ENCODE measurements at regions not wholly inside any gene's neighbourhood (a gene's known extent, or its start where the extent isn't known, plus 50 kb on each side); places are given as distances from the start of the nearest gene placed in this dataset.

DNA sequence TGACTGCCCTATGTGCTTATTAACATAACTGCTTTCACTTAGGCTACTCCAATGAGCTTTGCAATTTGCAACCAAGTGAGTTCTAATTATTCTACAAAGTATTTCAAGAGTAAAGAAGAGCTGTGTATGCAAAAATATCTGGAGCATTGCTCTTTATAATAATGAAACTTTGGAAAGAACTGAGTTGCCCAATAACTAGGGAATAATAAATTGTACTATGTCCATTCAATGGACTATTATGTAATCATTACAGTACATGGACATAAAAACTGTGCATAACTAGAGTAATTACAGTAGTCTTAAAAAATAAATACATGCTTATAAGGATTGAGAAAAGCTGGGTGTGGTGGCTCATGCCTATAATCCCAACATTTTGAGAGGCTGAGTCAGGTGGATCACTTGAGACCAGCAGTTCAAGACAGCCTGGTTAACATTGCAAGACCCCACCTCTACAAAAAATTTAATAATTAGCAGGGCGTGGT, 70.3 kb upstream of the JAK1 start:
- H3K27me3 ChIP-seq = no peaks in the 10 kb centered on the region
- no peak overlapping the region for H3K9ac ChIP-seq
- no peak overlapping the region for H3K4me2 ChIP-seq
- H3K79me2 ChIP-seq (ENCODE audit: low read depth) = no peaks in the 10 kb centered on the region
- H2AFZ ChIP-seq (replicated peaks) = no peak overlapping the region
- Mint-ChIP-seq H3K4me1 (peaks cover 3% of the 10 kb centered on the region), H3K9me3 (no peaks in the 10 kb centered on the region), H3K27ac (no peak overlapping the region), H3K4me3 (no peak overlapping the region), H3K27me3 (ENCODE audit: insufficient read depth, low read depth) (no peaks in the 10 kb centered on the region), H3K36me3 (no peaks in the 10 kb centered on the region)
- H3K4me1 ChIP-seq = no peaks in the 10 kb centered on the region
- H3K36me3 ChIP-seq = no peaks in the 10 kb centered on the region
- no peak for TF ChIP-seq EZH2phosphoT487 (IDR thresholded peaks at IDR 0.05)
- TF ChIP-seq EZH2 (IDR thresholded peaks at IDR 0.05) = no peak
- TF ChIP-seq, protein P1, sequence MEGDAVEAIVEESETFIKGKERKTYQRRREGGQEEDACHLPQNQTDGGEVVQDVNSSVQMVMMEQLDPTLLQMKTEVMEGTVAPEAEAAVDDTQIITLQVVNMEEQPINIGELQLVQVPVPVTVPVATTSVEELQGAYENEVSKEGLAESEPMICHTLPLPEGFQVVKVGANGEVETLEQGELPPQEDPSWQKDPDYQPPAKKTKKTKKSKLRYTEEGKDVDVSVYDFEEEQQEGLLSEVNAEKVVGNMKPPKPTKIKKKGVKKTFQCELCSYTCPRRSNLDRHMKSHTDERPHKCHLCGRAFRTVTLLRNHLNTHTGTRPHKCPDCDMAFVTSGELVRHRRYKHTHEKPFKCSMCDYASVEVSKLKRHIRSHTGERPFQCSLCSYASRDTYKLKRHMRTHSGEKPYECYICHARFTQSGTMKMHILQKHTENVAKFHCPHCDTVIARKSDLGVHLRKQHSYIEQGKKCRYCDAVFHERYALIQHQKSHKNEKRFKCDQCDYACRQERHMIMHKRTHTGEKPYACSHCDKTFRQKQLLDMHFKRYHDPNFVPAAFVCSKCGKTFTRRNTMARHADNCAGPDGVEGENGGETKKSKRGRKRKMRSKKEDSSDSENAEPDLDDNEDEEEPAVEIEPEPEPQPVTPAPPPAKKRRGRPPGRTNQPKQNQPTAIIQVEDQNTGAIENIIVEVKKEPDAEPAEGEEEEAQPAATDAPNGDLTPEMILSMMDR (IDR thresholded peaks at IDR 0.05) = no peak
- H3K27ac ChIP-seq = no peak overlapping the region
- no peaks in the 10 kb centered on the region for H4K20me1 ChIP-seq (ENCODE audit: low read depth)
- DNase-seq (ENCODE audit: low spot score) = no peak
- H3F3A ChIP-seq (ENCODE audit: low read depth) = no peaks in the 10 kb centered on the region
- no peaks in the 10 kb centered on the region for H3K9me3 ChIP-seq (ENCODE audit: low read depth)
- no peak overlapping the region for H3K4me3 ChIP-seq

DNA sequence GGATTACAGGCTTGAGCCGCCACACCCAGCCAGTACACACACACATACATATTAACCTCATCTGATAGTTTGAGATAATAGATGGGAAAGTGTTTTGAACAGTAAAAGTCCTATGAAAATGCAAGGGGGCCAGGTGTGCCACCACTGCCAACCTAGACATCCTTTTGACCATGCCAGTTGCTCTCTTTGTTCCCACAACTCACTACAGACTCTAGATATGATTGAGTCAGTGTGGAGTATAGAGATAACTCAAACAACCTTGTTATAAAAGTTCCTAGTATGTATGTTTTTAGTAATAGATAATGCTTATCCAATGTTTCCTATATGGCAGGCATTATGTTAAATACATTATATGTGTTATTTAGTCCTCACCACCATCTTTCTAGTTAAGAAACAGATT, 72.7 kb upstream of the JAK1 start:
- H3K4me3 ChIP-seq = no peak overlapping the region
- H2AFZ ChIP-seq (replicated peaks) = no peak overlapping the region
- Mint-ChIP-seq H3K36me3 (no peaks in the 10 kb centered on the region), H3K4me3 (no peak overlapping the region), H3K27me3 (ENCODE audit: insufficient read depth, low read depth) (no peaks in the 10 kb centered on the region), H3K27ac (no peak overlapping the region), H3K4me1 (peaks cover 3% of the 10 kb centered on the region), H3K9me3 (no peaks in the 10 kb centered on the region)
- no peaks in the 10 kb centered on the region for H3K9me3 ChIP-seq (ENCODE audit: low read depth)
- H3K79me2 ChIP-seq (ENCODE audit: low read depth) = no peaks in the 10 kb centered on the region
- TF ChIP-seq, protein P1 (IDR thresholded peaks at IDR 0.05) = no peak
- TF ChIP-seq EZH2phosphoT487 (IDR thresholded peaks at IDR 0.05) = no peak
- TF ChIP-seq EZH2 (IDR thresholded peaks at IDR 0.05) = no peak
- H3K4me1 ChIP-seq = no peaks in the 10 kb centered on the region
- H3K9ac ChIP-seq = no peak overlapping the region
- no peaks in the 10 kb centered on the region for H4K20me1 ChIP-seq (ENCODE audit: low read depth)
- no peaks in the 10 kb centered on the region for H3F3A ChIP-seq (ENCODE audit: low read depth)
- H3K4me2 ChIP-seq = no peak overlapping the region
- no peaks in the 10 kb centered on the region for H3K36me3 ChIP-seq
- no peak overlapping the region for H3K27ac ChIP-seq
- DNase-seq (ENCODE audit: low spot score) = no peak
- H3K27me3 ChIP-seq = no peaks in the 10 kb centered on the region

DNA sequence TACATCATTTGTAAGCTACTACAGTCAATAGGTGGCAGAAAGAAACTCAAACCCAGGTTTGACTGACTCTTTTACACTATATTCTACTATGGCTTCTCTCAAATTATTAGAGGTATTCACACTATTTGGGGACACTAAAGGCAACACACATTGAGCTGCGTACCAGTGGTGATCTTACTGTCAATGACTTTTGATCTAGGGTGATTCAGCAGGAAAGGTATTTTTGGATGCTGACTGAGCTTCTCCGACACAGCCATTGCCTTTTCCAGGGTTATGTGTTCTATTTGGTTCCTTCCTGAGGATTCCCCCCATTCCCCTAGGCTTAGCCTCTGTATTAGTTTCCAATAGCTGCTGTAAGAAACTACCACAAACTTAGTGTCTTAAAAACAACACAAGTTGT, 73.2 kb upstream of the JAK1 start:
- Histone ChIP-seq H3K27ac (no peak overlapping the region), H3K9ac (no peak overlapping the region), H3K79me2 (ENCODE audit: low read depth) (no peaks in the 10 kb centered on the region), H2AFZ (replicated peaks) (no peak overlapping the region), H3K4me2 (no peak overlapping the region), H3K9me3 (ENCODE audit: low read depth) (no peaks in the 10 kb centered on the region), H3K27me3 (no peaks in the 10 kb centered on the region), H3K36me3 (no peaks in the 10 kb centered on the region), H3K4me1 (no peaks in the 10 kb centered on the region), H3F3A (ENCODE audit: low read depth) (no peaks in the 10 kb centered on the region), H4K20me1 (ENCODE audit: low read depth) (no peaks in the 10 kb centered on the region), H3K4me3 (no peak overlapping the region)
- H3K4me3 Mint-ChIP-seq = no peak overlapping the region
- no peaks in the 10 kb centered on the region for H3K9me3 Mint-ChIP-seq
- H3K27me3 Mint-ChIP-seq (ENCODE audit: insufficient read depth, low read depth) = no peaks in the 10 kb centered on the region
- no peak for TF ChIP-seq EZH2 (IDR thresholded peaks at IDR 0.05)
- no peak for TF ChIP-seq EZH2phosphoT487 (IDR thresholded peaks at IDR 0.05)
- TF ChIP-seq, protein P1 (IDR thresholded peaks at IDR 0.05) = no peak
- DNase-seq (ENCODE audit: low spot score) = no peak
- no peak overlapping the region for H3K27ac Mint-ChIP-seq
- no peaks in the 10 kb centered on the region for H3K36me3 Mint-ChIP-seq
- H3K4me1 Mint-ChIP-seq = peaks cover 3% of the 10 kb centered on the region

Data from neural progenitor cell (in vitro differentiated cells).